D721Med (cell line): ENCODE measurements at regions not wholly inside any gene's neighbourhood (a gene's known extent, or its start where the extent isn't known, plus 50 kb on each side); places are given as distances from the start of the nearest gene placed in this dataset.

Source experiments
- DNase-seq: peaks from one replicate; pipeline ENCODE4 v3.0.0; 2011; ENCODE audit warnings: low spot score; ENCODE audit not compliant: insufficient read length
- FAIRE-seq: peaks from 2 replicates; lab custom pipeline; 2011; peaks lifted over from hg19 to GRCh38; lab: Jason Lieb, UNC
- TF ChIP-seq, protein P1 (sequence below): IDR thresholded peaks from 2 replicates; pipeline ENCODE4 v1.5.1; 2012; ENCODE audit warnings: mild to moderate bottlenecking, control low read depth; ENCODE audit not compliant: insufficient read depth; ENCODE audit errors: missing control alignments

DNA sequence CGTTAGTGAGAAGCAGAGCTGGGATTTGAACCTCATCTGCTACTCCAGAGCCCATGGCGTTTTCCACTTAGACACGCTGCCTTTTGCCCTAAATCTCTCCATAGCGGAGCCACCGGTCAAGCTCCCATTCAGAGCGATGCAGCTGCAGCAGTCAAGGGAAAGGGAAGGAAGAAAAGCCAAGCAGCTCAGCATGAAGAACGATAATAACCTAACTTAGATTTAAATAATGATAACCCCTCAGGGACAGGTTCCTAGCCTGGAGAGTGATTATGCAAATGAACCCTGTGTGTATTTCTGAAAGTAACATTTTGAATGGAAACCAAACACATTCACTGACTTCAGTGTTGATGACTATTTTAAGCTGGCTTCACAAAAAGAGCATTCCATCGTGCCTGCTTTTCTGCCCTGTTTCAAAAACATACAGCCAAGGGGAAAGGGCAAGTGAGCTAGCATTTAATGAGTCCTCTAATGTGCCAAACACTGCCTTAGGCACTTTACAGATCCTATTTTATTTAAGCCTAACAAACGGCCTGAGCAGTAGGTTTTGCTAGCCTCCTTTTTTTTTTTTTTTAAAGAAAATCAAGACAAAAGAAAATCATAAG lies 798.3 kb downstream of the CDH8 start:
- no peak for FAIRE-seq
- TF ChIP-seq, protein P1, sequence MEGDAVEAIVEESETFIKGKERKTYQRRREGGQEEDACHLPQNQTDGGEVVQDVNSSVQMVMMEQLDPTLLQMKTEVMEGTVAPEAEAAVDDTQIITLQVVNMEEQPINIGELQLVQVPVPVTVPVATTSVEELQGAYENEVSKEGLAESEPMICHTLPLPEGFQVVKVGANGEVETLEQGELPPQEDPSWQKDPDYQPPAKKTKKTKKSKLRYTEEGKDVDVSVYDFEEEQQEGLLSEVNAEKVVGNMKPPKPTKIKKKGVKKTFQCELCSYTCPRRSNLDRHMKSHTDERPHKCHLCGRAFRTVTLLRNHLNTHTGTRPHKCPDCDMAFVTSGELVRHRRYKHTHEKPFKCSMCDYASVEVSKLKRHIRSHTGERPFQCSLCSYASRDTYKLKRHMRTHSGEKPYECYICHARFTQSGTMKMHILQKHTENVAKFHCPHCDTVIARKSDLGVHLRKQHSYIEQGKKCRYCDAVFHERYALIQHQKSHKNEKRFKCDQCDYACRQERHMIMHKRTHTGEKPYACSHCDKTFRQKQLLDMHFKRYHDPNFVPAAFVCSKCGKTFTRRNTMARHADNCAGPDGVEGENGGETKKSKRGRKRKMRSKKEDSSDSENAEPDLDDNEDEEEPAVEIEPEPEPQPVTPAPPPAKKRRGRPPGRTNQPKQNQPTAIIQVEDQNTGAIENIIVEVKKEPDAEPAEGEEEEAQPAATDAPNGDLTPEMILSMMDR: no peak
- DNase-seq: no peak

DNA sequence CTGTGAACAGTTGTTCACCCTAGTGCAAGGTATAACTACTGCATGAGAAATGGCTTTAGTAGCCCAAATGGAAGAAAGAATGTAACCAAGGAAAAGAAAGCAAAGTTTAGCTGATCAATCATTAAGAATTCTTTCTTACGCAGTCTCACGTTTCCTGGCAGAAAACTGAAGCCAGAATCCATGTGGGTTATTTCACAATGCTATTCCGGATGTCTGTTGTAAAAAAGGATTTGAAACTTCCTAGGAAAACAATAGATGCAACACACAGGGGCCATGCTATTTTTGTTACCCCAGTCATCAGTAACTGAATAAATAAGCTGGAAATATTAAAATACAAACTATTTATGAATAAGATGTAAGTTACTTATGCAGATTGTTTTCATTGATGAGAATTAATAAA lies 802.5 kb downstream of the CDH8 start:
- DNase-seq (no peak), FAIRE-seq (no peak)
- TF ChIP-seq, protein P1: no peak

DNA sequence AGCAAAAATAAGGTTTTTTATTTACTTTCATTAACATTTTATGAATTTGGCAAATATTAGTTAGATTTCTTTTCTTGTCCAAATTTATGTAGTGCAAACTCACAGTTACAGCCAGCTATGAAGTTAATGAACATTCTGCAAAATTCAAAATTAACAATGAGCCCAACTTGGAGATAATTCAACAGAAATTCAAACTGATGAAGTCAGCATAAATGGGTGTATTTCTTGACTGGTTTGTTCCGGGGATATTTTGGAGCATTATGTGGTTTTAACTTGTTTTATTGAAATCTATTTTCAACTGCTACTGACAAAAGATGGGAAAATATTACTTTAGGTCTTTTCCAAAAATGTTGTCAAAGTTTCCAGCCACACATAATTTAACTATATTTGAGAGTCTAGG lies 807.9 kb downstream of the CDH8 start:
- TF ChIP-seq, protein P1: no peak
- DNase-seq (no peak), FAIRE-seq (no peak)

DNA sequence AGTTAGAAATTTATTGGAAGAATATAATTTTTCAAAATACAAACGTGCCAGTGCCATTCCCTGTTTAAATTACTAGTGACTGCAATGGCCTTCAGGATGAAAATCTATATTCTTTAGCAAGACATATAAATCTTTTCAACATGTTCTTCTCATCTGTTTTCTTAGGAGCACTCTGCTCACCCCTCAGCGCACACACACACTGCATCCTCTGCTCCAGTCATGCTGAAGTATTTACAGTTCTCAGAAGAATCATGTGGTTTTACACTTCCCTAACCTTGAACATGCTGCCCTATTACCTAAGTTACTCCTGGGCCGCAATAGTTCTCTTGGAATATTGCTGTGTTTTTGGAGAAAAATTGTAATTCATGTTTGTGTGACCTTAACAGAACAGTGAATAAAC lies 820.6 kb downstream of the CDH8 start:
- FAIRE-seq (no peak), DNase-seq (no peak)

DNA sequence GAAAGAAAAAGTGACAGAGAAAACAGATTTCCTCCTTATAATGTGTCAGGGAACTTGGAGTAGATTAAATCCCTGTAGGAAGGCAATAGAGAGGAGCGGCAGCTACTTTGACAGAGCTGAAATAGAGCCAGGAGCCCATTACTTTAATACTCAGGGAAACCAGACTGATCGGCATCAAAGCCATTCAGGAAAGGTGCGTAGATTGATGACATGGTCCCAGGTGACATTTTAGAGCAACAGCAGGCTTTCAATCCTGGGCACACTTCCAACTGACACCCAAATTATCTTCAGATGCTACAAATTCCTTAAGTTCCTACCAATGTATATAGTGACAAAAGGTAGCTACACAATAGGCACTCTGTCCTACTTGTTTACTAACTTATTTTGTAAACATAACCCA lies 821.5 kb downstream of the CDH8 start:
- TF ChIP-seq, protein P1: no peak
- FAIRE-seq (no peak), DNase-seq (no peak)

More for the DNA sequence above, 820.6 kb downstream of the CDH8 start:
- TF ChIP-seq, protein P1: no peak

DNA sequence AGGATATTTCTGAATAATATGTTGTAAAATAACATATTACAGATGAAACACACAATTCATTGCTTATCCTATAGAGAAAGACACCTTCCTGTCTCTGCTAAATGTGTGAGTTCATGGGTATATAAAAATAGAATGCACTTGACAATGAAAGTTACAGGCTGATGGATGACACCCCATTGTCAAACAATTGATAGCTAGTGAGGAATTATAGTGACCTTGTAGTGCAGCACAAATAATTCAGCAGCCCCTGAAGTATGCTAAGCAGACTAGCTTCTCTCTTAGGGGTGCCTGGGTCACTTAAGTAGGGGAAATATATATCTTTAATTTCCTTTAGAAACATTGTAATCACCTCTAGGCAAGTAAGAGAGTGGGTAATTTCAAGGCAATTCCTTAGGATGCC lies 826.2 kb downstream of the CDH8 start:
- FAIRE-seq (no peak), DNase-seq (no peak)
- TF ChIP-seq, protein P1: no peak

DNA sequence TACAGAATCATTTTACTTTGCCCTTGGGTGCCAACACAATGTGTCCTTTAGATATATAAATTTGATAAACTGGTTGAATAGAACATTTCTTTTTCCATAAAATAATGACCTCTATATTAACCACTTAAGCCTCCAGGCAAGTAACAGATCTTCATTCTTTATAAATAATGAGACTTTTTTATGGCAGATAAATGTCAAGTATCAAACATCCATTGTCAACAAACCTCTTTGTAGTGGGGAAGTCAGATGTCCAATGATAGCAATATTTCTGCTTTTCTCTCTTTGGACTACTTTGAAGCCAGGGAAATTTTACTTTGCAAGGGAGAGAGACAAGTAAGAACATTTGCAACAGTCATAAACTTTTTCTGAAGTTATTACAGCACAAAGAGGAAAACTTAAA lies 841.2 kb downstream of the CDH8 start:
- FAIRE-seq: no peak
- TF ChIP-seq, protein P1: no peak
- no peak for DNase-seq
